Astrocyte (in vitro differentiated cells and primary cell): ENCODE measurements at regions not wholly inside any gene's neighbourhood (a gene's known extent, or its start where the extent isn't known, plus 50 kb on each side); places are given as distances from the start of the nearest gene placed in this dataset.

Experiments
- CTCF ChIP-seq: IDR thresholded peaks from 2 replicates; pipeline ENCODE4 v1.5.1; 2011; ENCODE audit warnings: low read depth, mild to moderate bottlenecking, inconsistent platforms, low read length, moderate library complexity; ENCODE audit not compliant: insufficient read depth
- EZH2 ChIP-seq: IDR thresholded peaks from 2 replicates; pipeline ENCODE4 v1.6.1; 2012; ENCODE audit warnings: mild to moderate bottlenecking, low read length, inconsistent platforms; ENCODE audit not compliant: insufficient read depth

- TF ChIP-seq EZH2 (no peak), CTCF (no peak)
Measured at GRCh38 chr9:109707355-109707754, 72.6 kb upstream of the PALM2AKAP2 start.
